ENCODE measurements at regions not wholly inside any gene's neighbourhood (a gene's known extent, or its start where the extent isn't known, plus 50 kb on each side); places are given as distances from the start of the nearest gene placed in this dataset.

DNA sequence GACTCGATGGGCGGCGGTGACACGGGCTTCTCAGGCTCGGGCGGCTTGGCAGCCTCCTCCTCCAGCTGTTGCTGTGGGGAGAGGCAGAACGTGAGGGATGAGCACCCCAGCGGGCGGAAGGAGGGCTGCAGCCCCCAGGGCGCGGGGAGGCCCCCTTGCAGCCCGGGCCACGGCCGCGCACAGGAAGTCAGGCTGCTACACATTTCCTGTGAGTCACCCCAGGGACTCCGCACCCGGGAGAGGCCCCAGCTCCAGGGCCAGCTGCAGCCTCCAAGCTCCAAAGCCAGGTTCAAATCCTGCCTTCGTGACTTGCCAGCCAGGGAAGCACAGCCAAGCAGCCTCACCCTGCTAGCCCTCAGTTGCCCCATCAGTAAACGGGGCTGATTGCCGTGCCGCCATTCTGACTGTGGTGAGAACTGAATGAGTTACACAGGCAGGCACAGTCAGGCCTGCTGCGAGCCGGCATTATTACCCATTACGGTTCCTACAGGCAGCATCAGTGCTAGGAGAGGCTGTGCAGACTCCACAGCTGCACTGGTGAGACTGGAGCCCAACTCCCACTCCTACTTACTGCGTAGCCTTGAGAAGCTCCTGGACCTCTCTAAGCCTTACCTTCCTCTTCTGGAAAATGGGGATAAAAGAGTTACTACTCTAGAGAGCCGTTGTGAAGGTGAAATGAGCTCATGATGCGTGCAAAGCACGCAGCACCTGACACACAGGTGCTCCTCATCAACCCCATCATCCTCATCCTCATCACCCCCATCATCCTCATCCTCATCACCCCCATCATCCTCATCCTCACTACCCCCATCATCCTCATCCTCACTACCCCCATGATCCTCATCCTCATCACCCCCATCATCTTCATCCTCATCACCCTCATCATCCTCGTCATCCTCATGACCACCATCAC, 100.9 kb downstream of the NCOR2 start:
- H3K4me3 ChIP-seq (ENCODE audit: low read depth, low read length), result no peak overlapping the region
- TF ChIP-seq, protein P1, sequence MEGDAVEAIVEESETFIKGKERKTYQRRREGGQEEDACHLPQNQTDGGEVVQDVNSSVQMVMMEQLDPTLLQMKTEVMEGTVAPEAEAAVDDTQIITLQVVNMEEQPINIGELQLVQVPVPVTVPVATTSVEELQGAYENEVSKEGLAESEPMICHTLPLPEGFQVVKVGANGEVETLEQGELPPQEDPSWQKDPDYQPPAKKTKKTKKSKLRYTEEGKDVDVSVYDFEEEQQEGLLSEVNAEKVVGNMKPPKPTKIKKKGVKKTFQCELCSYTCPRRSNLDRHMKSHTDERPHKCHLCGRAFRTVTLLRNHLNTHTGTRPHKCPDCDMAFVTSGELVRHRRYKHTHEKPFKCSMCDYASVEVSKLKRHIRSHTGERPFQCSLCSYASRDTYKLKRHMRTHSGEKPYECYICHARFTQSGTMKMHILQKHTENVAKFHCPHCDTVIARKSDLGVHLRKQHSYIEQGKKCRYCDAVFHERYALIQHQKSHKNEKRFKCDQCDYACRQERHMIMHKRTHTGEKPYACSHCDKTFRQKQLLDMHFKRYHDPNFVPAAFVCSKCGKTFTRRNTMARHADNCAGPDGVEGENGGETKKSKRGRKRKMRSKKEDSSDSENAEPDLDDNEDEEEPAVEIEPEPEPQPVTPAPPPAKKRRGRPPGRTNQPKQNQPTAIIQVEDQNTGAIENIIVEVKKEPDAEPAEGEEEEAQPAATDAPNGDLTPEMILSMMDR (IDR thresholded peaks at IDR 0.05; ENCODE audit: insufficient read depth, low read length), result no peak
- DNase-seq (ENCODE audit: low read depth), result no peak

DNA sequence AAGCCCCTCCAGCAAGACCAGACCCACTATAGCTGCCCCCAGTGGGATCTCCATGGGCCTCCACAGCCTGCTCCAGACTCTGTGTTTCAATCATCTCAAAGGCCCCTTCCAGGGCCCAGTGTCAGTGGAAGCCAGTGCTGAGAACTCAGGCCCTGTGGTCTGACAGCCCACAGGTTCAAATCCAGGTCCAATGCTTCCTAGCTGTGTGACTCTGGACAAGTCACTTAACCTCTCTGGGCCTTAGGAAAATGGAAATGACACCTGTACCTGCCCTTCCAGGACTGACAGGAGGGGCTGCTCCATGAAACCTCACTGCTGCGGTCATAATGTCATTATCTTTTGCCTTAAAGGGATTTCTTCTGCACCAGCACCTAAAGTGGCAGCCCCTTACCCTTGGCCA, 101.9 kb downstream of the NCOR2 start:
- TF ChIP-seq, protein P1 (IDR thresholded peaks at IDR 0.05; ENCODE audit: insufficient read depth, low read length), result no peak
- no peak for DNase-seq (ENCODE audit: low read depth)
- no peak overlapping the region for H3K4me3 ChIP-seq (ENCODE audit: low read depth, low read length)

GRCh38 chr12:124464830-124465229, 102.6 kb downstream of the NCOR2 start:
- H3K4me3 ChIP-seq (ENCODE audit: low read depth, low read length), result no peak overlapping the region
- TF ChIP-seq, protein P1 (IDR thresholded peaks at IDR 0.05; ENCODE audit: insufficient read depth, low read length), result no peak
- no peak for DNase-seq (ENCODE audit: low read depth)

- DNase-seq (ENCODE audit: low read depth), result no peak
- TF ChIP-seq, protein P1 (IDR thresholded peaks at IDR 0.05; ENCODE audit: insufficient read depth, low read length), result no peak
- no peak overlapping the region for H3K4me3 ChIP-seq (ENCODE audit: low read depth, low read length)
Measured at GRCh38 chr12:124464062-124464461, 103.3 kb downstream of the NCOR2 start.

GRCh38 chr12:124463341-124463921, 104.0 kb downstream of the NCOR2 start:
- TF ChIP-seq, protein P1 (IDR thresholded peaks at IDR 0.05; ENCODE audit: insufficient read depth, low read length), result no peak
- no peak for DNase-seq (ENCODE audit: low read depth)
- no peak overlapping the region for H3K4me3 ChIP-seq (ENCODE audit: low read depth, low read length)

DNA sequence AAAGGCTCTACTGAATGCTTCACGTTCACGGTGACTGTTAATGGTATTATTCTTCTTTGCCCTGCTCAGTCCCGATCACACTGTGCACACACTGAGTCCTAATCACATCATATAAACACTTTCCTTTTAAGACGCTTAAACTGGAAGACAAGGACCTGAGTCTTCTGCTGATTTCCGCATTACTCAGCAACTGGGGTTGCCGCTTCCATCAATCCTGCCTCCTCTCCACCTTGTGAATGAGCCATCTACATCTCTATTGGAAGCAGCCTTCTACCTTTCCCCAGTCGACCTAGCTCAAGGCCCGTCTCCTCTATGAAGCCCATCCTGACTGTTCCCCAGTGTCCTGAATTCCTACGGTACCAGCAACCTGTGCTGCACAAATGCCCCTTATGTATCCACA, 104.7 kb downstream of the NCOR2 start:
- H3K4me3 ChIP-seq (ENCODE audit: low read depth, low read length), result no peak overlapping the region
- TF ChIP-seq, protein P1 (IDR thresholded peaks at IDR 0.05; ENCODE audit: insufficient read depth, low read length), result no peak
- no peak for DNase-seq (ENCODE audit: low read depth)
